ENCODE measurements at regions not wholly inside any gene's neighbourhood (a gene's known extent, or its start where the extent isn't known, plus 50 kb on each side); places are given as distances from the start of the nearest gene placed in this dataset.

DNA sequence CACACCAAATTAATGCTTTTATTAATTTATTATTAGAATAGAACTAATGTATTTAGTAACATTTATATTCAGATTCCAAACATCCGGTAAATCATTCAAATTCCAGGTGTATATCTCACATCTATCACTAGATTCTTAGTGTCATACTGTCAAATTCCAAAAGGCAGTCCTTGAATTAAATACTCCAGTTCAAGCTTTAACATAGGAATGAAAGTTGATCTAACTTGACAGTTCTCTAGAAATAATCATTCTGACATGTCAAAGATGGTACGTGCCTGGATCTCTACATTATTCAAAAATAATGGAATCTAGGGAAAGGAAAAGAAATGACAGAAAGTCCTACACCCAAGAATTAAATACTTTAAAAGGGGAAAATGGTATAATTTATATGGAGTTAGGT is 1161.5 kb downstream of the PCDH9 start:
- no peak for DNase-seq

DNA sequence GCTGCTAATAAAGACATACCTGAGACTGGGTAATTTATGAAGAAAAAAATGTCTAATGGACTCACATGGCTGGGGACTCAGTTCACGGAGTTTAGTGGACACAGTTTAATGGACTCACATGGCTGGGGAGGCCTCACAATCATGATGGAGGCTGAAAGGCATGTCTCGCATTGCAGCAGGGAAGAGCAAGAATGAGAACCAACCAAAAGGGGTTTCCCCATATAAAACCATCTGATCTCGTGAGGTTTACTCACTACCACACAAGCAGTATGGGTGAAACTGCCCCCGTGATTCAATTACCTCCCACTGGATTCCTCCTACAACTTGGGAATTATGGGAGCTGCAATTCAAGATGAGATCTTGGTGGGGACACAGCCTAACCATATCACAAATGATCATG is 1181.2 kb downstream of the PCDH9 start:
- no peak for DNase-seq

- DNase-seq: no peak
Observed at GRCh38 chr13:66040506-66040905, 1189.6 kb downstream of the PCDH9 start.

DNA sequence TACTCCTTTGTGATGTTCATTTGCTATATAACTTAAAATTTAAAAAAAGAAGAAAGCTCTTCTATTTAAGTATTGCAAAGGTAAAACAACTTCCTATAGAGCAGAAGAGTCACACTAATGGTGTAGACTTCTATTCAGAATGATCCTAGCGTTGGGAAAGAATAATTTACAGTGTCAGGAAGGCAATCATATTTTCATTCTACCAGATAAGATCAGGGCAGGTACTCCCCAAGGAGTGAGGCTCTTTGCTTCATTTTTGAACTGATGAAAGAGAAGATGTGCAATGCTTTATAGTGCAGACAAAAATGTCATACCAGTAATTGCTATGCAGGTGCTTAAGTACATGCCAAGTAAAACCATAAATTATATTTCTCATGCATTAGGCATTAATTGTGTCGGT is 1193.0 kb downstream of the PCDH9 start:
- no peak for DNase-seq

DNA sequence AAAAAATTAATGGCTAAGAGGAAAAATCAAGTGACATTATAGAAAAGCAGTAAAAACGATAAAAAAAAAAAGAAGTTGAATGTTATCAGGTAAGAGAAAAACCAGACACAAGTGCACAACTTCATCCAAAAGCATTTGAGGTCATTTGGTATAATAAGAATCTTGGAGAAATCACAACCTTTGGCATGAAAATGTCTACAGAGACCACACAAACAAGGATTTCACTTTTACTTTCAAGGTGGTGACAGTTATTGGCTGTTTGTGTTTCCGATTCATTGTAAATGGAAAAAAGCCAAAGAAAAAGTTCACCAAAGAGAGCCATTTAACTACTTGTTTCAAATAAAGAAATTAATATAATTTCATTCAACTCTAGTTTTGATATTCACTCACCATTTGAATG is 1193.5 kb downstream of the PCDH9 start:
- DNase-seq: no peak

- no peak for DNase-seq
Observed at GRCh38 chr13:66036024-66036614, 1194.0 kb downstream of the PCDH9 start.

DNA sequence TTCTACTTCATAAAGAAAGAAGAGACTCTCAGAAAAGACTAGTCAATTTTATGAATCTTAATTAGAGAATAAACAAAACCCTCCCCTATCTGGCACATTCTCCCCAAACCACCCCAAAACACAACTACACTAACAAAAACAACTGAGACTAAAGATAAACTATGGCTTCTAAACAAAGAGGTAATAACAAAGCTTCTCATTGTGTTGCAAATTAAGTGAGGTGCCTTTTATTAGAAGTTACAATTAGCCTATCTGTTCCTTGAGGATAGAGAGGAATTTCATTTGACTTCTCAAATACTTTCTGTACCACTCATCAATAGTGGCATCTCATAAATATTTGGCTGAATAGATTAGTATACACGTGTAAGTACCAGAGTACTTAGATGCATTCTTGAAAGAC is 1196.2 kb downstream of the PCDH9 start:
- no peak for DNase-seq

DNA sequence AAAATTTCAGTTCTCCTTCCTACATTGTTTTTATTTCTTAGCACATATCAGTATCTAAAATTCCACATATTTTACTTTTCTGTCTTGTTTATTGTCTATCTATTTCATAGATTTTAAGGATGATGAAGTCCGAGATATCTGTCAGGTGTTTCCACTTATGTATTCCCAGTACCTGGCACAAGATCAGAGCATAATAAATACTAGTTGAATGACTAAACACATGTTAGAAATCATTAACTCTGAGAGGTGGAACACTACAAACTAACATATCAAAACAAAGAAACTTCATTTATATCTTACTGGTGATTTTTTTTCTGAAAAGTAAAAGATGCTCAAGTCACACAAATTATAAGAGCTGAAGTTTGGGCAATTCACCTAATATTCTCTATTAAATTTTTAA is 1208.3 kb downstream of the PCDH9 start:
- DNase-seq: no peak

GRCh38 chr13:66014771-66015170 is 1215.4 kb downstream of the PCDH9 start:
- DNase-seq: no peak

DNA sequence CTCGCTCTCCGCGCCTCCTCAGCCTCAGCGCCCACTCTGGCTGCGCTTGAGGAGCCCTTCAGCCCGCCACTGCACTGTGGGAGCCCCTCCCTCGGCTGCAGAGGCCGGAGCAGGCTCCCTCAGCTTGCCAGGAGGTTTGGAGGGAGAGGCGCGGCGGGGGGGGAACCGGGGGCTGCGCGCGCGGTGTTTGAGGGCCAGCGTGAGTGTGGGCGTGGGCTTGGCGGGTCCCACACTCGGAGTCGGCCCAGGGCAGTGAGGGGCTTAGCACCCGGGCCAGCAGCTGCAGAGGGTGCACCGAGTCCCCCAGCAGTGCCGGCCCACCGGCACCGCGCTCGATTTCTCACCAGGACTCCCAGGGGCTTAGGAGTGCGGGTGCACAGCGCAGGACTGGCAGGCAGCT is 1220.9 kb downstream of the PCDH9 start:
- no peak for DNase-seq

DNA sequence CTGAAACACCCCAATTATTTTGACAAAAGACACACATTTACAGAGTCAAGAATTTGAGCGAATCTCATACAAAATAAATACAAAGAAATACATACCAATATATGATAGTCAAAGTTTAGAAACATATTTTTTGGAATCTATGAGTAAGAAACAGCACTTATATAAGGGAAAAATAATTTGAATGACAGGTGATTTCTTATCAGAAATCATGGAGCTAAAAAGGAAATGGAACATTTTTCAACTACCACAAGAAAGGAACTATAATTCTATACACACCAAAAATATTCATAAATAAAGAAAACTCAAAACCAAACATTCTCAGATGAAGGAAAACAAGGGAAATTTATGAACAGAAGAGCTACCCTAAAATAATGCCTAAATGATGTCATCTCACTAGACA is 1226.6 kb downstream of the PCDH9 start:
- no peak for DNase-seq

DNA sequence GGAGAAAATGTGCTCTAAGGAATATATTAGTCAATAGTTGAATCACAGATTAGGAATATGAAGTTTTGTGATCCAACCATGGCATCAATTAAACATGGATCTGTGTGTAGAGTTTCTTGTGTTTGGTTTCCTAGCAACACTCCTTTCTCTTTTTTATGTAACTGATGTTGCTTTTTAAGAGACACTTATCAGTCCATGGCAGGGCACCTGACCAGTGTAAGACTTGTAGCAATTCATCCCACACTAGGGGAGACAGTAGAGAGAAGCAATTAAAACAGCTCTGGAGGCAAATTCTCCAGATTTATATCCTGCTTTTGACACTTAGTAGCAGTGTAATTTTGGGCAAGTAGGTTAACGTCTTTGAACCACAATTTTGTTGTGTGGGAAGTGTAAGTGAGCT is 1229.0 kb downstream of the PCDH9 start:
- no peak for DNase-seq

DNA sequence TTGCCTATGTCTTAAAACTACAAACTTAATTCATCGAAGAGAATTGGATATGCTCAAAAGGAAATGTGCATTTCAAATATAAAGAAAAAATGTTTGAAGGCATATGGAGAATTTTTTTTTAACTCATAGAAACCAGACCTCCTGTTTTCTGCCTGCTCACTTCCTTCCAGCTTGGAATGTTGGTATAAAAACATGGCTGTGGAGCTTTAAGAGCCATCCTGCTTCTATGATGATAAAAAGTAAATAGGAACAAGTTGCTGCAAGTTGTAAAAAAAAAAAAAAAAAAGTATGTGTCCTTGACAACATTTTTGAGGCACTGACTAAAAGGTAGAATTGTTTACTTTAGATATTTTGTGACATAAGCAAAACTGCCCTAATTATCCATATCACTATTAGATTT is 1230.7 kb downstream of the PCDH9 start:
- no peak for DNase-seq

GRCh38 chr13:65990684-65991083 is 1239.5 kb downstream of the PCDH9 start:
- DNase-seq: no peak

GRCh38 chr13:65985612-65986011 is 1244.5 kb downstream of the PCDH9 start:
- DNase-seq: no peak

GRCh38 chr13:65977525-65977924 is 1252.6 kb downstream of the PCDH9 start:
- no peak for DNase-seq

- no peak for DNase-seq
Observed at GRCh38 chr13:65971541-65971940, 1258.6 kb downstream of the PCDH9 start.

DNA sequence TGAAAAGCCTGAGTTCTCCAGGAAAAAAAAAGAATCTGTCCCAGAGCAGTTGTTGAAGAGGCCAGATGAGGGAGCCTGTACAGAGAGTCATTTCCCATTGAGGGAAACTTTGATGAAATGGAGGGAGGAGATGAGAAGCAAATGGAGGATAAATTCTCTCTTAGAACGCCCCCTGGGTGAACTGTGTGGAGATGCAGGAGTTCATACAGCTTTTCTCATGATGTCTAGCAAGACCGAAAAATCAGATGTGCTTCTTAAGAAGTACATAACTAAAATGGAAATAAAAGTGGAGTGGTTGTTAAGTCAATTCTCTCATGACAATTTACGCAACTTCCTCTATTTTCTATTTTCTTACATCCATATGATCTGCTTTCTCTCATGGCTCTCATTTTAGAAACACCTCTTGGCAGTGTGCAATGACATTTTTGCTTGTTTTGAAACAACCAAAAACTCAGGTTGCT is 1263.1 kb downstream of the PCDH9 start:
- DNase-seq: no peak

DNA sequence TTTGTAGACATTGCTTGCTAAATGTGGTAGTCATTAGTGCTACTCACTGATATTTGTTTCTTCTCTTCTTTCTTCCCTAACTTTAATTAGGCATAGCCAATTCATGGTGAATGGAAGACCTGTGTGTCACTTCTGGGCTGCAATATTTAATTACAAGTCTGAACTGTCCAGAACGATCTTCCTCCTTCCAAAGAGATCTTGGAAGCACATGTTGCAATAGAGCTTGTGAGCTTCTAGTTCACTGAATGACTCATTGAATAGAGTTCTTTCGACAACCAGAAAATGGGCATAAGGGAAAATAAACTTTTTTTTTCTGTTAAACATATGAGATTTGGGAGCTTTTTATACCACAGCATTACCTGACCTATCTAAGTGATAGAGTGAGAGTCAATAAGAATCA is 1264.6 kb downstream of the PCDH9 start:
- DNase-seq: no peak

- DNase-seq: no peak
Observed at GRCh38 chr13:65964672-65965071, 1265.5 kb downstream of the PCDH9 start.

GRCh38 chr13:65959305-65959704 is 1270.8 kb downstream of the PCDH9 start:
- DNase-seq: no peak

GRCh38 chr13:65946387-65946786 is 1283.7 kb downstream of the PCDH9 start:
- no peak for DNase-seq

DNA sequence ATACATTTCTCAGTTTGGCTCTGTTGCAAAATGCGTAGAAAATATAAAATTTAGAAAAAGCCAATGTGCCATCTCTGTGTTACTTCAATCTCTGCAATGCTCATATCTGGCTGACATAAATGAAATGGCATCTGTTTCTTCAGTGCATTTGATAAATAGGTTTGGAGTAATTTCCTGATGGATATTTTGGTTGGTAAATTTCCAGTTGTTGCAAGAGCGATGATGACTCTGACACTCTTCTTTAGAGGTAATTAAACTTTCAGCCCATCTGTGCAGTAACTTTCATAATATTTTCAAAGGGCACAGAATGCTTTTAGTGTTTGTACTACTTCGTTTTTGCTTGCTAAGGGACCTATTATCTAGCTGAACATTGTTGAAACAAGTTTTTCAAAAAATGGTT is 1286.4 kb downstream of the PCDH9 start:
- no peak for DNase-seq

DNA sequence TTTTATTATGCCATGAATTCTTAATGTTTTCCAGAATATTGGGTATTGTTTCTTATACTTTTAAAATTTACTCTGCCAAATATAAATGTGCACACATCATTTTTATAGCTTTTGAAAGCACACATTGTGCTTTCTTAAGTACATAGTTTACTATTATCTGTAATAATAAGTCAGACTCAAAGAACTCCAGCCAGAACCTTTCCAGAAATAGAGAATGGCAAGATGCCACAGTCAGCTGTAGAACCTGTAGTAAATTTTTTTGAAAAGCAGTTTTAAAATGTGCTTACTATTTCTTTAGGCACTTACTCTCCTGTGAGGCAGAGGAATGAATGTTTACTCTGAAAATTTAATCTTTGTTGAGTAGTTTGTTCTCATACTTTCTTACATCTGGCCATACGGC is 1287.1 kb downstream of the PCDH9 start:
- no peak for DNase-seq

DNA sequence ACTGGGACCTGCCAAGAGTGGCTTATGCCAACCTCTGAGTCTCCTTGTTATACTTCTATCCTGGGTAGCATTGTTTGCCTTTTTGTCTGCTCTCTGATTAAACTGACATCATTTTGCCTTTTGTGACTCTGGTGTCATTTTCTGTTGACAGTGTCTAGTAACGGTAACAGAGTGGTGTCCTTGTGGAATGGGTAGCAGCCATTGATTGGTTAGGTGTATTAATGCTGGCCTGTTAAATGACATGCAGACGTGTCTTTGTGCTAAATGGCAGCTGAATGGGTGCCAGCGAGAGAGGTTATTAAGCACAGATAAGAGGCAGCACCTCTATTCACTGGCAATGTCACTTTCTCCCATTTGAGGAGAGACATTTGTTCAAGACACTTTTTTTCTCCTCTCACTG is 1289.4 kb downstream of the PCDH9 start:
- peak; percentile 5 for DNase-seq

DNA sequence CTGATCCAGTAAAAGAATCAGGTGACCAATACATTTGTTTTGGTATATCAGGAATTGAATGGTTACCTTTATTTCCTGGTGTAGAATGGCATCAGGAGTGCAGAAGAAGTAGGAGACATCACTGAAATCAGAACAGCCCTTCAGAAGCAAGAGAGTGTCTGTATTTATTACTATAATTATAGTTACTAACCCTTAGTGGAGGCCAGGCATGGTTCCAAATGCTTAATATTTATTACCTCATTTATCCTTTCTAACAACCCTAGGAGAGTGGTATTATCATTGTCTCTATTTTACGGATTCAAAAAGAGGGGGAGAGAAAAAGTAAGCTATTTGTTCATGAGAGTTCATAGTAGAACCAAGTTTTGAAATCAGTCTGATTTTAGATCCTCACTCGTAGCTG is 1292.9 kb downstream of the PCDH9 start:
- DNase-seq: no peak

Data from NCI-H2107 (cell line).